ENCODE measurements at regions not wholly inside any gene's neighbourhood (a gene's known extent, or its start where the extent isn't known, plus 50 kb on each side); places are given as distances from the start of the nearest gene placed in this dataset.

DNA sequence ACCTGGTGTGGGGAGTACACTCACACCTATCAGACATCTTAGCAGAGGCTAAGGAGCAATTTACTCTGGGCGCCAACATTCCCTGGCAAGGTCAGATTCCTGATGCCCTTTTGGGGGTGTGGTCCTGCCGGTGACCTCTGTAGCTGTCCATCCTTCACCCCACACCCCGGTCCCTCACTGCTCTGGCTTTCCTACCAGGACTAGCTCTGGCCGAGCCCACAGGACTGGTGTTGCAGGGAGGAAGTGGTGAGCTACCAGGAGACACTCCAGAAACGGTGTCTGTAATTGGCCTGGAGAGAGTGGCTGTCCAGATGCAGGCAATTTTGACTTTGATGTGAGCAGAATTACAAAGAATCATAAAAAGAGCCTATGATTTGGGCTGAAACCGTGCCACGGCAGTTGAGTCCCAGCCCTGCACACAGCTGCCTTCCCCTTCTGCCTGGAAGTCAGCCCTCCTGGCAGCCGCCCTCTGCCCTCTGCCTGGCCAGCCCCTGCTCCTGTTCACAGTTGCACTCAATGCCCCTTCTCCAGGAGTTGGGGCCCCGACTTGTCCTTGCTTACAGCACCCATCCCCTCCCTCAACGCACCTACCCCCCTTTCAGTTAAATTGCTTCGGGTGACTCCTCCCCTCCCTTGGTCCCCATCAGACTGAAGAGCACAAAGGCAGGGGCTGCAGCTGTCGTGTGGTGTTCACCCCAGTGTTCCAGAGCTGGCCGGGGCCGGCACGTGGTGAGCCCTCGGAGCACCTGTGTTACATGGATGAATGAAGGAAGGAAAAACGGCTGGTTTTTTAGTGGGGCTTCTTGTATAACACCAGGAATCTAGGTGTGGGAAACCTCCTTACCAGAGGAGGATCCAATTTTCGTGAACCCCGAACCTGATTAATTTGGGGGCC is 80.2 kb upstream of the TPM1 start:
- TF ChIP-seq CREB1 (IDR thresholded peaks at IDR 0.05; ENCODE audit: low read depth) (no peak), ZBTB7A (IDR thresholded peaks at IDR 0.05; ENCODE audit: low read depth) (no peak), EP300 (IDR thresholded peaks at IDR 0.05; ENCODE audit: borderline replicate concordance) (no peak), TAF1 (IDR thresholded peaks at IDR 0.05; ENCODE audit: low read depth) (no peak), RAD21 (IDR thresholded peaks at IDR 0.05; ENCODE audit: low read depth) (no peak), TEAD4 (IDR thresholded peaks at IDR 0.05) (no peak), YY1 (IDR thresholded peaks at IDR 0.05; ENCODE audit: low read depth) (no peak), FOXM1 (IDR thresholded peaks at IDR 0.05; ENCODE audit: borderline replicate concordance, low read depth) (no peak), CEBPB (IDR thresholded peaks at IDR 0.05) (no peak), NFIC (IDR thresholded peaks at IDR 0.05) (no peak), TCF12 (IDR thresholded peaks at IDR 0.05; ENCODE audit: low read depth) (no peak)
- TF ChIP-seq, protein P1, sequence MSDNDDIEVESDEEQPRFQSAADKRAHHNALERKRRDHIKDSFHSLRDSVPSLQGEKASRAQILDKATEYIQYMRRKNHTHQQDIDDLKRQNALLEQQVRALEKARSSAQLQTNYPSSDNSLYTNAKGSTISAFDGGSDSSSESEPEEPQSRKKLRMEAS (IDR thresholded peaks at IDR 0.05), result no peak
- TF ChIP-seq, protein P2, sequence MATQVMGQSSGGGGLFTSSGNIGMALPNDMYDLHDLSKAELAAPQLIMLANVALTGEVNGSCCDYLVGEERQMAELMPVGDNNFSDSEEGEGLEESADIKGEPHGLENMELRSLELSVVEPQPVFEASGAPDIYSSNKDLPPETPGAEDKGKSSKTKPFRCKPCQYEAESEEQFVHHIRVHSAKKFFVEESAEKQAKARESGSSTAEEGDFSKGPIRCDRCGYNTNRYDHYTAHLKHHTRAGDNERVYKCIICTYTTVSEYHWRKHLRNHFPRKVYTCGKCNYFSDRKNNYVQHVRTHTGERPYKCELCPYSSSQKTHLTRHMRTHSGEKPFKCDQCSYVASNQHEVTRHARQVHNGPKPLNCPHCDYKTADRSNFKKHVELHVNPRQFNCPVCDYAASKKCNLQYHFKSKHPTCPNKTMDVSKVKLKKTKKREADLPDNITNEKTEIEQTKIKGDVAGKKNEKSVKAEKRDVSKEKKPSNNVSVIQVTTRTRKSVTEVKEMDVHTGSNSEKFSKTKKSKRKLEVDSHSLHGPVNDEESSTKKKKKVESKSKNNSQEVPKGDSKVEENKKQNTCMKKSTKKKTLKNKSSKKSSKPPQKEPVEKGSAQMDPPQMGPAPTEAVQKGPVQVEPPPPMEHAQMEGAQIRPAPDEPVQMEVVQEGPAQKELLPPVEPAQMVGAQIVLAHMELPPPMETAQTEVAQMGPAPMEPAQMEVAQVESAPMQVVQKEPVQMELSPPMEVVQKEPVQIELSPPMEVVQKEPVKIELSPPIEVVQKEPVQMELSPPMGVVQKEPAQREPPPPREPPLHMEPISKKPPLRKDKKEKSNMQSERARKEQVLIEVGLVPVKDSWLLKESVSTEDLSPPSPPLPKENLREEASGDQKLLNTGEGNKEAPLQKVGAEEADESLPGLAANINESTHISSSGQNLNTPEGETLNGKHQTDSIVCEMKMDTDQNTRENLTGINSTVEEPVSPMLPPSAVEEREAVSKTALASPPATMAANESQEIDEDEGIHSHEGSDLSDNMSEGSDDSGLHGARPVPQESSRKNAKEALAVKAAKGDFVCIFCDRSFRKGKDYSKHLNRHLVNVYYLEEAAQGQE (IDR thresholded peaks at IDR 0.05; ENCODE audit: low read depth), result no peak
